ENCODE measurements at regions not wholly inside any gene's neighbourhood (a gene's known extent, or its start where the extent isn't known, plus 50 kb on each side); places are given as distances from the start of the nearest gene placed in this dataset.
"Not testable (repeated sequence)": the region's sequence is repeated elsewhere in the genome, so short reads cannot be mapped to it uniquely, and the experiment has no call there.

DNA sequence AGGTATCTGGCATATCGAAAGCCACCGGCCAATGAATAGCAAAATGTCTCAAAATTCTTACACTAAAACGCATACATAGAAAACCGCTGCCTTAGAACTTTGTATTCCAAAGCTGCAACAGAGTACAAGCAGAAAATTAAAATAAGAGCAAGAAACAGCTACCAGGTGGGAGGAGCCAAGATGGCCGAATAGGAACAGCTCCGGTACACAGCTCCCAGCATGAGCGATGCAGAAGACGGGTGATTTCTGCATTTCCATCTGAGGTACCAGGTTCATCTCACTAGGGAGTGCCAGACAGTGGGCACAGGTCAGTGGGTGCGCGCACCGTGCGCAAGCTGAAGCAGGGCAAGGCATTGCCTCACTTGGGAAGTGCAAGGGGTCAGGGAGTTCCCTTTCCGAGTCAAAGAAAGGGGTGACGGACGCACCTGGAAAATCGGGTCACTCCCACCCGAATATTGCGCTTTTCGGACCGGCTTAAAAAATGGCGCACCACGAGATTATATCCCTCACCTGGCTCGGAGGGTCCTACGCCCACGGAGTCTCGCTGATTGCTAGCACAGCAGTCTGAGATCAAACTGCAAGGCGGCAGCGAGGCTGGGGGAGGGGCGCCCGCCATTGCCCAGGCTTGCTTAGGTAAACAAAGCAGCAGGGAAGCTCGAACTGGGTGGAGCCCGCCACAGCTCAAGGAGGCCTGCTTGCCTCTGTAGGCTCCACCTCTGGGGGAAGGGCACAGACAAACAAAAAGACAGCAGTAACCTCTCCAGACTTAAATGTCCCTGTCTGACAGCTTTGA, 367.2 kb upstream of the ATP11B start:
- H3K9me3 ChIP-seq (ENCODE audit: control insufficient read depth, insufficient read depth, low read length); H4K20me1 ChIP-seq (ENCODE audit: insufficient read depth, low read length); H4K5ac ChIP-seq (ENCODE audit: low read depth, low read length); H3K23ac ChIP-seq (ENCODE audit: low read depth, low read length); H2AK9ac ChIP-seq (replicated peaks; ENCODE audit: low read depth, low read length, poor library complexity); H3K9me1 ChIP-seq (ENCODE audit: insufficient read depth, low read length); H3K4me2 ChIP-seq (ENCODE audit: low read depth, low read length); H2BK20ac ChIP-seq (ENCODE audit: low read depth, low read length); intact Hi-C loops (cut with micrococcal nuclease); H3K14ac ChIP-seq (replicated peaks; ENCODE audit: low read depth, low read length); BruUV-seq (replicated peaks); H2BK120ac ChIP-seq (ENCODE audit: low read depth, low read length); DNase-seq; H3K4ac ChIP-seq (ENCODE audit: low read depth, low read length); dilution Hi-C loops (cut with HindIII; ENCODE audit: low sequenced_read_pairs, unreplicated experiment); CTCF ChIA-PET; H3K9ac ChIP-seq (ENCODE audit: low read depth, low read length); H3K27me3 ChIP-seq (ENCODE audit: control insufficient read depth, insufficient read depth, low read length); in situ Hi-C loops (cut with MboI; ENCODE audit: low sequenced_read_pairs); H3K18ac ChIP-seq (ENCODE audit: low read depth, low read length); H4K91ac ChIP-seq (ENCODE audit: insufficient read depth, low read depth, low read length); H2AK5ac ChIP-seq (ENCODE audit: low read depth, low read length); H3K4me3 ChIP-seq (ENCODE audit: insufficient read depth, low read depth, low read length); H3K79me1 ChIP-seq (ENCODE audit: low read depth in 1 of 2, low read length in 2 of 2); H4K8ac ChIP-seq (ENCODE audit: low read depth in 2 of 2, low read length in 2 of 2); H3K36me3 ChIP-seq (ENCODE audit: control insufficient read depth, insufficient read depth, low read length); H2BK15ac ChIP-seq (ENCODE audit: low read depth, low read length); ATAC-seq (ENCODE audit: low read depth); H3K27ac ChIP-seq (ENCODE audit: insufficient read depth, low read length); H2BK5ac ChIP-seq (ENCODE audit: low read depth, low read length, poor library complexity, severe bottlenecking); H3K4me1 ChIP-seq (ENCODE audit: control insufficient read depth, insufficient read depth, low read length); H3K56ac ChIP-seq (ENCODE audit: extremely low read depth, insufficient read depth, low read length); H2AFZ ChIP-seq (replicated peaks; ENCODE audit: low read length, poor library complexity); POLR2A ChIA-PET (ENCODE audit: unreplicated experiment): not testable (repeated sequence)
- no CpG with 5 or more reads among the region's 32 CpGs for WGBS, 2 experiments (ENCODE audit: extremely low coverage in 2 of 2, insufficient read length in 1 of 2)

DNA sequence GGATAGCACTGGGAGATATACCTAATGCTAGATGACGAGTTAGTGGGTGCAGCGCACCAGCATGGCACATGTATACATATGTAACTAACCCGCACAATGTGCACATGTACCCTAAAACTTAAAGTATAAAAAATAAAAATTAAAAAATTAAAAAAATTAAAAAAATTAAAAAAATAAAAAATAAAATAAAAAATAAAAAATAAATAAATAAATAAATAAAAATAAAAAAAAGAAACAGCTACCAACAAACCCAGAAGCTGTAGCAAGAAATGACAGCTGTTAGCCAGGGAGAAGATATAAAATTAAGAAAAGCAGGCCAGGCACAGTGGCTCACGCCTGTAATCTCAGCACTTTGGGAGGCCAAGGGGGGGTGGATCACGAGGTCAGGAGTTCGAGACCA, 361.3 kb upstream of the ATP11B start:
- H3K4me1 ChIP-seq (ENCODE audit: control insufficient read depth, insufficient read depth, low read length); H3K4ac ChIP-seq (ENCODE audit: low read depth, low read length); CTCF ChIA-PET; H2BK120ac ChIP-seq (ENCODE audit: low read depth, low read length); H4K91ac ChIP-seq (ENCODE audit: insufficient read depth, low read depth, low read length); H2BK20ac ChIP-seq (ENCODE audit: low read depth, low read length); H2AFZ ChIP-seq (replicated peaks; ENCODE audit: low read length, poor library complexity); H3K23ac ChIP-seq (ENCODE audit: low read depth, low read length); H2BK5ac ChIP-seq (ENCODE audit: low read depth, low read length, poor library complexity, severe bottlenecking); ATAC-seq (ENCODE audit: low read depth); dilution Hi-C loops (cut with HindIII; ENCODE audit: low sequenced_read_pairs, unreplicated experiment); H2AK5ac ChIP-seq (ENCODE audit: low read depth, low read length); H3K4me3 ChIP-seq (ENCODE audit: insufficient read depth, low read depth, low read length); H4K5ac ChIP-seq (ENCODE audit: low read depth, low read length); H3K4me2 ChIP-seq (ENCODE audit: low read depth, low read length); H3K9ac ChIP-seq (ENCODE audit: low read depth, low read length); H4K20me1 ChIP-seq (ENCODE audit: insufficient read depth, low read length); H3K14ac ChIP-seq (replicated peaks; ENCODE audit: low read depth, low read length); intact Hi-C loops (cut with micrococcal nuclease); POLR2A ChIA-PET (ENCODE audit: unreplicated experiment); BruUV-seq (replicated peaks); H3K9me3 ChIP-seq (ENCODE audit: control insufficient read depth, insufficient read depth, low read length); H2BK15ac ChIP-seq (ENCODE audit: low read depth, low read length); H3K56ac ChIP-seq (ENCODE audit: extremely low read depth, insufficient read depth, low read length); H4K8ac ChIP-seq (ENCODE audit: low read depth in 2 of 2, low read length in 2 of 2); H3K9me1 ChIP-seq (ENCODE audit: insufficient read depth, low read length); H3K36me3 ChIP-seq (ENCODE audit: control insufficient read depth, insufficient read depth, low read length); in situ Hi-C loops (cut with MboI; ENCODE audit: low sequenced_read_pairs); DNase-seq; H3K79me1 ChIP-seq (ENCODE audit: low read depth in 1 of 2, low read length in 2 of 2); H3K18ac ChIP-seq (ENCODE audit: low read depth, low read length); H3K27me3 ChIP-seq (ENCODE audit: control insufficient read depth, insufficient read depth, low read length); H3K27ac ChIP-seq (ENCODE audit: insufficient read depth, low read length); H2AK9ac ChIP-seq (replicated peaks; ENCODE audit: low read depth, low read length, poor library complexity): not testable (repeated sequence)
- whole genome bisulfite sequencing, 2 experiments (ENCODE audit: extremely low coverage in 2 of 2, insufficient read length in 1 of 2) = no CpG with 5 or more reads among the region's 6 CpGs
